ENCODE measurements at regions not wholly inside any gene's neighbourhood (a gene's known extent, or its start where the extent isn't known, plus 50 kb on each side); places are given as distances from the start of the nearest gene placed in this dataset.
"Not testable (repeated sequence)": the region's sequence is repeated elsewhere in the genome, so short reads cannot be mapped to it uniquely, and the experiment has no call there.

DNA sequence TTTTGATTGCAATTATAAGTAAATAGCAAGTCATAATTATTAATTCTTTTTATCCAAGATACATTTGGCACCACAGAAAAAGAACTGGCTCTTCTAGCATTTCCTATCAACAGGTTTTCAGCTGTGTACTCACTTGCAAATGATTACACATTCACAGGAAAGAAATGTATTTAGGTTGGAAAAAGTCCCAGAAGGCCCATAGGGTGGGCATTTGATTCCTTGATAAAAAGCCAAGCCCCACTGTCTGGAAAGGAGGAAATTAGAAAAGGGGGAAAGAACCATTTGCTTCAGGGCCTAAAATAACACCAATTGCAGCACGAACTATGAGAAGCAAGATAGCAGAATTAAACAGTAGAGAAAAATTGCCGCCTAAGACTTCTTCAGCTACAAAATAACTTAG is 80.8 kb upstream of the COL1A2 start:
- no peak for TF ChIP-seq CTCF (IDR thresholded peaks at IDR 0.05; ENCODE audit: borderline replicate concordance, control extremely low read depth, extremely low read depth, insufficient read depth, missing control alignments)
- DNase-seq (ENCODE audit: low spot score) = no peak
- in situ Hi-C loops (cut with MboI; ENCODE audit: low sequenced_read_pairs, unreplicated experiment) = no loop called here

- no peak for TF ChIP-seq CTCF (IDR thresholded peaks at IDR 0.05; ENCODE audit: borderline replicate concordance, control extremely low read depth, extremely low read depth, insufficient read depth, missing control alignments)
- in situ Hi-C loops (cut with MboI; ENCODE audit: low sequenced_read_pairs, unreplicated experiment) = no loop called here
- DNase-seq (ENCODE audit: low spot score) = no peak
Observed at GRCh38 chr7:94314413-94315410, 80.0 kb upstream of the COL1A2 start.

DNA sequence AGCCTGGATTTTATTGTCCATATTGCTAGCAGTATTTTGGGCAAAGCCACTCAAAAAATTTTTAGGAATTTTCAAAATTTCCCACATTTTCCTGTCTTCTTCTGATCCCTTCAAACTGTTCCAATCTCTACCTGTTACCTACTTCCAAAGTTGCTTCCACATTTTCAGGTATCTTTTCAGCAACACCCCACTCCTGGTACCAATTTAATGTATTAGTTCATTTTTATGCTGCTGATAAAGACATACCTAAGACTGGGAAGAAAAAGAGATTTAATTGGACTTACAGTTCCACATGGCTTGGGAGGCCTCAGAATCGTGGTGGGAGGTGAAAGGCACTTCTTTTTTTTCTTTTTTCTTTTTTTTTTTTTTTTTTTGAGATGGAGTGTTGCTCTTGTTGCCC is 73.6 kb upstream of the COL1A2 start:
- not testable (repeated sequence) for DNase-seq (ENCODE audit: low spot score)

DNA sequence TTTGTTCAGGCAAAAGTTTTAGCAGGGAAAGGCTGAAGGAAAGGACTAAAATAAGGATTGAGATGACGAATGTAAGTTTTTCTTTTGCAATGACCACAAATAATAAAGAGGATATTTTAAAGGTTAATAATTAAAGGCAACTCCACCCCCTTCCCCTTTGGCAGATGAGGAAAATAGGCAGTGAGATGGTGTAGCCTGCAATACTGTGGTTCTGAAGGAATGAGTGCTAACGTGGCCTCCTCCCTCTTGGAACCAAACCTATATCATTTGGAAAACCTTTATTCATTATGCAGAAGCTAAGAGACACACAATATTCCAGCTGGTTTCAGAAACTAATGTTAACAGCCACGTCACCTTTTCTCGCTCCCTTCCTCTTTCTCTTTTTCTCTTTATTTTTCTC is 70.9 kb upstream of the COL1A2 start:
- in situ Hi-C loops (cut with MboI; ENCODE audit: low sequenced_read_pairs, unreplicated experiment) = no loop called here
- no peak for DNase-seq (ENCODE audit: low spot score)
- no peak for TF ChIP-seq CTCF (IDR thresholded peaks at IDR 0.05; ENCODE audit: borderline replicate concordance, control extremely low read depth, extremely low read depth, insufficient read depth, missing control alignments)

More for the DNA sequence above, 73.6 kb upstream of the COL1A2 start:
- in situ Hi-C loops (cut with MboI; ENCODE audit: low sequenced_read_pairs, unreplicated experiment) = not testable (repeated sequence)

GRCh38 chr7:94324380-94325121 is 70.1 kb upstream of the COL1A2 start:
- DNase-seq (ENCODE audit: low spot score) = no peak
- in situ Hi-C loops (cut with MboI; ENCODE audit: low sequenced_read_pairs, unreplicated experiment) = no loop called here
- no peak for TF ChIP-seq CTCF (IDR thresholded peaks at IDR 0.05; ENCODE audit: borderline replicate concordance, control extremely low read depth, extremely low read depth, insufficient read depth, missing control alignments)

GRCh38 chr7:94325122-94325475 is 69.6 kb upstream of the COL1A2 start:
- no peak for TF ChIP-seq CTCF (IDR thresholded peaks at IDR 0.05; ENCODE audit: borderline replicate concordance, control extremely low read depth, extremely low read depth, insufficient read depth, missing control alignments)
- in situ Hi-C loops (cut with MboI; ENCODE audit: low sequenced_read_pairs, unreplicated experiment) = no loop called here
- DNase-seq (ENCODE audit: low spot score) = no peak

Measured in GM13976 (cell line).